ENCODE measurements at regions not wholly inside any gene's neighbourhood (a gene's known extent, or its start where the extent isn't known, plus 50 kb on each side); places are given as distances from the start of the nearest gene placed in this dataset.

GRCh38 chr12:114508529-114509129 is 102.7 kb upstream of the TBX5 start:
- Histone ChIP-seq H2AFZ (ENCODE audit: low read depth, low read length) (no peak overlapping the region), H3K9ac (ENCODE audit: low read length) (no peak overlapping the region), H3K27me3 (ENCODE audit: insufficient read depth, low read depth, low read length) (no peaks in the 10 kb centered on the region), H3K9me3 (ENCODE audit: low read length) (no peaks in the 10 kb centered on the region), H4K20me1 (ENCODE audit: insufficient read depth) (no peaks in the 10 kb centered on the region), H3F3A (ENCODE audit: insufficient read depth, low read length, poor library complexity, severe bottlenecking) (no peaks in the 10 kb centered on the region), H3K79me2 (replicated peaks; ENCODE audit: insufficient read depth, low read length) (no peaks in the 10 kb centered on the region), H3K4me3 (ENCODE audit: low read length) (no peak overlapping the region), H3K36me3 (ENCODE audit: insufficient read depth, low read length) (no peaks in the 10 kb centered on the region), H3K9me2 (ENCODE audit: insufficient read depth, low read length) (no peaks in the 10 kb centered on the region), H3K4me2 (ENCODE audit: low read length) (no peak overlapping the region), H3K27ac (ENCODE audit: low read length) (no peak overlapping the region)
- peak; percentile 82 for TF ChIP-seq RAD21 (conservative IDR thresholded peaks at IDR 0.05)
- TF ChIP-seq, protein P1, sequence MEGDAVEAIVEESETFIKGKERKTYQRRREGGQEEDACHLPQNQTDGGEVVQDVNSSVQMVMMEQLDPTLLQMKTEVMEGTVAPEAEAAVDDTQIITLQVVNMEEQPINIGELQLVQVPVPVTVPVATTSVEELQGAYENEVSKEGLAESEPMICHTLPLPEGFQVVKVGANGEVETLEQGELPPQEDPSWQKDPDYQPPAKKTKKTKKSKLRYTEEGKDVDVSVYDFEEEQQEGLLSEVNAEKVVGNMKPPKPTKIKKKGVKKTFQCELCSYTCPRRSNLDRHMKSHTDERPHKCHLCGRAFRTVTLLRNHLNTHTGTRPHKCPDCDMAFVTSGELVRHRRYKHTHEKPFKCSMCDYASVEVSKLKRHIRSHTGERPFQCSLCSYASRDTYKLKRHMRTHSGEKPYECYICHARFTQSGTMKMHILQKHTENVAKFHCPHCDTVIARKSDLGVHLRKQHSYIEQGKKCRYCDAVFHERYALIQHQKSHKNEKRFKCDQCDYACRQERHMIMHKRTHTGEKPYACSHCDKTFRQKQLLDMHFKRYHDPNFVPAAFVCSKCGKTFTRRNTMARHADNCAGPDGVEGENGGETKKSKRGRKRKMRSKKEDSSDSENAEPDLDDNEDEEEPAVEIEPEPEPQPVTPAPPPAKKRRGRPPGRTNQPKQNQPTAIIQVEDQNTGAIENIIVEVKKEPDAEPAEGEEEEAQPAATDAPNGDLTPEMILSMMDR (IDR thresholded peaks at IDR 0.05; ENCODE audit: poor library complexity, severe bottlenecking) = peak; percentile 80
- peak; percentile 88 for TF ChIP-seq SMC3 (conservative IDR thresholded peaks at IDR 0.05; ENCODE audit: poor library complexity)
- no peak for TF ChIP-seq EP300 (conservative IDR thresholded peaks at IDR 0.05; ENCODE audit: poor library complexity, severe bottlenecking)

DNA sequence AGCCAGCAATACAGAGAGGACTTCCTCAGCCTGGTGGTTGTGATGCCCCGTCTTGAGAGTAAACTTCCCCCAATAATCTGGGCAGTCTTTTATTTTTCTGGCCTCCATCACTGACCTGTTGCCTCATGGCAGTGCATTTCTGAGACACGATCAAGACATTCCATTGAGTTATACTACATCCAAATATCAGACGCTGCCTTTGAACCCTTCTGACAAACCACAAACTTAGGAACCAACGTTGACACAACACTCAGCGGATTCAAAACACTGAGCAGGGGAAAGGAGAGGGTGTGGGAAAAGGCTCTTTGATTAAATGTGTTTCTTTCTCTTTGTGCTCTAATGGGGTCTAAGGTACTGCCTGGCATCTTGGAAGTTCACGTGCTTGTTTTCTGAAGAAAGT is 100.7 kb upstream of the TBX5 start:
- Histone ChIP-seq H3K4me2 (ENCODE audit: low read length) (no peak overlapping the region), H4K20me1 (ENCODE audit: insufficient read depth) (no peaks in the 10 kb centered on the region), H3K36me3 (ENCODE audit: insufficient read depth, low read length) (no peaks in the 10 kb centered on the region), H3K9me3 (ENCODE audit: low read length) (no peaks in the 10 kb centered on the region), H3F3A (ENCODE audit: insufficient read depth, low read length, poor library complexity, severe bottlenecking) (no peaks in the 10 kb centered on the region), H2AFZ (ENCODE audit: low read depth, low read length) (no peak overlapping the region), H3K4me3 (ENCODE audit: low read length) (no peak overlapping the region), H3K9me2 (ENCODE audit: insufficient read depth, low read length) (no peaks in the 10 kb centered on the region), H3K27ac (ENCODE audit: low read length) (no peak overlapping the region), H3K9ac (ENCODE audit: low read length) (no peak overlapping the region), H3K79me2 (replicated peaks; ENCODE audit: insufficient read depth, low read length) (no peaks in the 10 kb centered on the region), H3K27me3 (ENCODE audit: insufficient read depth, low read depth, low read length) (peaks cover 10% of the 10 kb centered on the region)
- no peak for TF ChIP-seq POLR2AphosphoS5 (IDR thresholded peaks at IDR 0.05)
- no peak for TF ChIP-seq TAF1 (IDR thresholded peaks at IDR 0.05; ENCODE audit: low read depth)
- TF ChIP-seq MXI1 (conservative IDR thresholded peaks at IDR 0.05; ENCODE audit: poor library complexity, severe bottlenecking) = no peak
- no peak for TF ChIP-seq EZH2 (IDR thresholded peaks at IDR 0.05; ENCODE audit: borderline replicate concordance, insufficient read depth, low read length, poor library complexity, severe bottlenecking)
- no peak for TF ChIP-seq RAD21 (conservative IDR thresholded peaks at IDR 0.05)
- TF ChIP-seq, protein P1 (IDR thresholded peaks at IDR 0.05; ENCODE audit: poor library complexity, severe bottlenecking) = no peak
- TF ChIP-seq SMC3 (conservative IDR thresholded peaks at IDR 0.05; ENCODE audit: poor library complexity) = no peak
- TF ChIP-seq EP300 (conservative IDR thresholded peaks at IDR 0.05; ENCODE audit: poor library complexity, severe bottlenecking) = no peak
- TF ChIP-seq REST (IDR thresholded peaks at IDR 0.05; ENCODE audit: borderline replicate concordance) = no peak
